ENCODE measurements at regions not wholly inside any gene's neighbourhood (a gene's known extent, or its start where the extent isn't known, plus 50 kb on each side); places are given as distances from the start of the nearest gene placed in this dataset.

GRCh38 chr11:130635937-130636630 lies 187.6 kb downstream of the ADAMTS15 start:
- TF ChIP-seq POLR2A (IDR thresholded peaks at IDR 0.05) (no peak), CTCF (IDR thresholded peaks at IDR 0.05) (no peak), EP300 (IDR thresholded peaks at IDR 0.05) (no peak)

Data from ovary (tissue), 3 donors.